ENCODE measurements at regions not wholly inside any gene's neighbourhood (a gene's known extent, or its start where the extent isn't known, plus 50 kb on each side); places are given as distances from the start of the nearest gene placed in this dataset.

DNA sequence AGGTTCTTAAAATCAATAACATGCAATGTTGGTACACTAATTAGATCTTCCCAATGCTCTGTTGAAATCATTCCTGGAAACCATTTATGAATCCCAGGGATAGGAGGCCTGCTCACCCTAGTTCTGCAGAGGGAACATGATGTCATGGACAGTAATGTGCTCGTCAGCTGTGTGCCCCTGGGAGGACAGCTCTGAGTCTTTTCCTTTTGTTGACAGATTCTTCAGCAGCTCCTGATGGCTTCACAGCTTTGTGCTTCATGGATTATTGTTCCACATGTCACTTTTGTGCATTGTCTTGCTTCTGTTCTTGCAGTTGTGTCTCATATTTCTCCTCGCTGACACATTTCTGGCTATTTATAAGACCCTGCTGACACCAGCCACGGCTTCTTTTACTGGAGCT lies 367.5 kb downstream of the CCSER2 start:
- no peak overlapping the region for H3K4me3 ChIP-seq (ENCODE audit: low read depth, low read length)
- in situ Hi-C loops (cut with HindIII; ENCODE audit: low sequenced_read_pairs): no loop called here
- TF ChIP-seq, protein P1, sequence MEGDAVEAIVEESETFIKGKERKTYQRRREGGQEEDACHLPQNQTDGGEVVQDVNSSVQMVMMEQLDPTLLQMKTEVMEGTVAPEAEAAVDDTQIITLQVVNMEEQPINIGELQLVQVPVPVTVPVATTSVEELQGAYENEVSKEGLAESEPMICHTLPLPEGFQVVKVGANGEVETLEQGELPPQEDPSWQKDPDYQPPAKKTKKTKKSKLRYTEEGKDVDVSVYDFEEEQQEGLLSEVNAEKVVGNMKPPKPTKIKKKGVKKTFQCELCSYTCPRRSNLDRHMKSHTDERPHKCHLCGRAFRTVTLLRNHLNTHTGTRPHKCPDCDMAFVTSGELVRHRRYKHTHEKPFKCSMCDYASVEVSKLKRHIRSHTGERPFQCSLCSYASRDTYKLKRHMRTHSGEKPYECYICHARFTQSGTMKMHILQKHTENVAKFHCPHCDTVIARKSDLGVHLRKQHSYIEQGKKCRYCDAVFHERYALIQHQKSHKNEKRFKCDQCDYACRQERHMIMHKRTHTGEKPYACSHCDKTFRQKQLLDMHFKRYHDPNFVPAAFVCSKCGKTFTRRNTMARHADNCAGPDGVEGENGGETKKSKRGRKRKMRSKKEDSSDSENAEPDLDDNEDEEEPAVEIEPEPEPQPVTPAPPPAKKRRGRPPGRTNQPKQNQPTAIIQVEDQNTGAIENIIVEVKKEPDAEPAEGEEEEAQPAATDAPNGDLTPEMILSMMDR (IDR thresholded peaks at IDR 0.05; ENCODE audit: low read depth, low read length, missing control alignments): no peak
- DNase-seq (ENCODE audit: low read depth): no peak

GRCh38 chr10:84696610-84697009 lies 368.2 kb downstream of the CCSER2 start:
- H3K4me3 ChIP-seq (ENCODE audit: low read depth, low read length): no peak overlapping the region
- DNase-seq (ENCODE audit: low read depth): no peak
- in situ Hi-C loops (cut with HindIII; ENCODE audit: low sequenced_read_pairs): no loop called here
- TF ChIP-seq, protein P1 (IDR thresholded peaks at IDR 0.05; ENCODE audit: low read depth, low read length, missing control alignments): no peak

DNA sequence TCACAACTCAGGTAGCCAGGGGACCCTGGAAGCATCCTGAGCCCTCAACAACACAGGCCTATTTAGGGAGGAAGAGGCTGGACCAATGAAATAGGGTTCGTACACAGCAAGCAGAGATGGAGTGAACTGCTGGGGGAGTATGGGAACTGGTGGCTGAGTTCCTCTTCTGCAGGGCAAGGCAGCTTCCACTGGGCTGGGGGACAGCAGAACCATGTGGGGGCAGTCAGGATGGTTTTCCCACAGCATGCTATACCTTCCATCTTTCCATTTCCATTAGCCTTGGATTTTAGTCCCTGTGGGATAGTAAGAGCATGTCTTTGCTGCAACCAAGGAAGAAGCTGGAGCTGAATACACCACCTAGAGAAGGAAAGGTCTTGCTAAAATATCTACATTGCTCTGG lies 370.6 kb downstream of the CCSER2 start:
- DNase-seq (ENCODE audit: low read depth): no peak
- in situ Hi-C loops (cut with HindIII; ENCODE audit: low sequenced_read_pairs): no loop called here
- TF ChIP-seq, protein P1 (IDR thresholded peaks at IDR 0.05; ENCODE audit: low read depth, low read length, missing control alignments): no peak

DNA sequence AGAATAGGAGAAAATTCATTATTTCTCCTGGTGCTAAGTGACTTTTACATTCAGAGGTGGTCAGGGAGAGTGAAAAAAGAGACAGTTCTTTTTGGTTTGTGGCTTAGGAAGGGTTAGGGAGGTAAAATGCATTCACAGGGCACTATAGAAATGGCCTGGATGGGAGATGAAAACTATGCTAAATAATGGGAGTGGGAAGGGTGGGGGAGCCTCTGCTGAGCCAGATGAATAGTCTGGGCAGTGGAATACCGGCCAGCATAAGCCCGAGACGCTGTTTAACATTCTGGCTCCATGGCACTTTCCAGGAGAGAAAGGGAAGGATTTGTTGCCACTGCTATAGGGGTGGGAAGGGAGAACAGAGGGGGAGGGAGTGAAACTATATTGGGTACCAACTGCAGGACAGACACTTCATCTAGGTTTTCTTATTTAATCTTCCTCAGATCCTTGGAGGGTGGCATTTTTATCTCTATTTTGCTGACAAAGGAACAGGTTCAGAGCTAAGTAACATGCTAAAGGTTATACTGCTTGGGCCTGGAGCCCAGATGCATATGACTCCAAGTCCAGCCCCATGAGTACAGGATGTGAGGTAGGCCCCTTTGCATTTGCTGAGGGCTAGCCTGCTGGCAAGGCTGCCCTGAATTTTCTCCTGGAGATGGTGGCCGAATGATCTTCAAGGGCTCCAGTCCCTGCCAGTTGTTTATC lies 372.4 kb downstream of the CCSER2 start:
- DNase-seq (ENCODE audit: low read depth): no peak
- in situ Hi-C loops (cut with HindIII; ENCODE audit: low sequenced_read_pairs): no loop called here

More for the DNA sequence above, 370.6 kb downstream of the CCSER2 start:
- no peak overlapping the region for H3K4me3 ChIP-seq (ENCODE audit: low read depth, low read length)

DNA sequence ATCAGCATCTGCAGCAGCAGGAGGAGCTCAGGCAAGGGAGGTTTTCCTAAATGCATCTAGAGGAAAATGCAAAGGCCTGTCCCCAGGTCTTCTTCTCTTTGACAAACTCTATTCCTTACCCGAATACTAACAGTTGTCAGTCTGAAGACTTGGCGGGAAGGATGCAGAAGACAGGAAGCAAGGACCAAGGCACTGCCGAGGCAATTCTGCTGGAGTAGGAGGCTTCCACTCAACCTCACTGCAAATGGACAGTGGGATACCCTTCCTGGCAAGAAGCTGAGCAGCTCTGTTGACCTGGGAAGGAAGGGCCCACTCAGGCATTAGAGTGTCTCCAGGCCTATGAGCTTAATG lies 373.0 kb downstream of the CCSER2 start:
- DNase-seq (ENCODE audit: low read depth): no peak
- in situ Hi-C loops (cut with HindIII; ENCODE audit: low sequenced_read_pairs): no loop called here
- H3K4me3 ChIP-seq (ENCODE audit: low read depth, low read length): no peak overlapping the region
- TF ChIP-seq, protein P1 (IDR thresholded peaks at IDR 0.05; ENCODE audit: low read depth, low read length, missing control alignments): no peak

More for the DNA sequence above, 372.4 kb downstream of the CCSER2 start:
- TF ChIP-seq, protein P1 (IDR thresholded peaks at IDR 0.05; ENCODE audit: low read depth, low read length, missing control alignments): no peak
- no peak overlapping the region for H3K4me3 ChIP-seq (ENCODE audit: low read depth, low read length)

- no peak overlapping the region for H3K4me3 ChIP-seq (ENCODE audit: low read depth, low read length)
- TF ChIP-seq, protein P1 (IDR thresholded peaks at IDR 0.05; ENCODE audit: low read depth, low read length, missing control alignments): no peak
- in situ Hi-C loops (cut with HindIII; ENCODE audit: low sequenced_read_pairs): no loop called here
- DNase-seq (ENCODE audit: low read depth): no peak
These were observed 375.7 kb downstream of the CCSER2 start for GRCh38 chr10:84704101-84704500.

Data from astrocyte of the cerebellum (primary cell).